HepG2 (cell line): ENCODE measurements at regions not wholly inside any gene's neighbourhood (a gene's known extent, or its start where the extent isn't known, plus 50 kb on each side); places are given as distances from the start of the nearest gene placed in this dataset.

ENCODE experiments used
- HMG20B ChIP-seq: conservative IDR thresholded peaks from 2 replicates; pipeline ENCODE4 v1.6.1; 2016; ENCODE audit warnings: missing genetic modification reagents, missing compliant biosample characterization
- MEIS1 ChIP-seq: sonication (generic); formaldehyde crosslinking; IDR thresholded peaks from 2 replicates; pipeline ENCODE4 v1.9.0; 2021; ENCODE audit warnings: mild to moderate bottlenecking, missing genetic modification reagents, moderate library complexity, borderline replicate concordance
- SUZ12 ChIP-seq: fragments of 150-350 bp; IDR thresholded peaks from 2 replicates; pipeline ENCODE4 v1.6.1; 2014; ENCODE audit warnings: low read depth, low read length
- ZFX ChIP-seq: sonication (generic); formaldehyde crosslinking; IDR thresholded peaks from 2 replicates; pipeline ENCODE4 v1.4.0; 2020; ENCODE audit warnings: mild to moderate bottlenecking, low read depth, missing genetic modification reagents, moderate library complexity
- TF ChIP-seq, protein P1 (sequence below): sonication (generic); formaldehyde crosslinking; IDR thresholded peaks from 2 replicates; pipeline ENCODE4 v1.5.0; 2020; ENCODE audit warnings: mild to moderate bottlenecking, missing genetic modification reagents, moderate library complexity
- TF ChIP-seq, protein P2 (sequence below): sonication (generic); formaldehyde crosslinking; IDR thresholded peaks from 2 replicates; pipeline ENCODE4 v1.4.0; 2020; ENCODE audit warnings: missing genetic modification reagents

DNA sequence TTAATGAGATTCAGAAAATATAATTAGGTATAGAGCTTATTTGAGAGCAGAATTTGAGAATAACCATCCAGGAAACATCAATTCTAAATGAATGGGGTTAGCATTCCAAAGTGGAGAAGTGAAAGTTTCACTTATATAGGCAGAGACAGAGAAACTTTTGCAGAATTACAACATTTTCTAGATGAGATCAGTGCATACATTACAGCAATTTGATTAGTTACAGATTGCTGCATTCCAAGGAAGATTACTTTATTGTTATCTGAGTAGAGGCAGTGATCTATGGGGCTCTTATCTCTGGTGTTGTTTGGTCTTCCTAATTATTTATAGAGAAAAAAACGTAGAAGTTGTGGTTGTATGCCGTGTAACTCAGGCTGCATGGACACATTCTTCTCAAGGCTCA lies 373.8 kb upstream of the SYT4 start:
- TF ChIP-seq, protein P1, sequence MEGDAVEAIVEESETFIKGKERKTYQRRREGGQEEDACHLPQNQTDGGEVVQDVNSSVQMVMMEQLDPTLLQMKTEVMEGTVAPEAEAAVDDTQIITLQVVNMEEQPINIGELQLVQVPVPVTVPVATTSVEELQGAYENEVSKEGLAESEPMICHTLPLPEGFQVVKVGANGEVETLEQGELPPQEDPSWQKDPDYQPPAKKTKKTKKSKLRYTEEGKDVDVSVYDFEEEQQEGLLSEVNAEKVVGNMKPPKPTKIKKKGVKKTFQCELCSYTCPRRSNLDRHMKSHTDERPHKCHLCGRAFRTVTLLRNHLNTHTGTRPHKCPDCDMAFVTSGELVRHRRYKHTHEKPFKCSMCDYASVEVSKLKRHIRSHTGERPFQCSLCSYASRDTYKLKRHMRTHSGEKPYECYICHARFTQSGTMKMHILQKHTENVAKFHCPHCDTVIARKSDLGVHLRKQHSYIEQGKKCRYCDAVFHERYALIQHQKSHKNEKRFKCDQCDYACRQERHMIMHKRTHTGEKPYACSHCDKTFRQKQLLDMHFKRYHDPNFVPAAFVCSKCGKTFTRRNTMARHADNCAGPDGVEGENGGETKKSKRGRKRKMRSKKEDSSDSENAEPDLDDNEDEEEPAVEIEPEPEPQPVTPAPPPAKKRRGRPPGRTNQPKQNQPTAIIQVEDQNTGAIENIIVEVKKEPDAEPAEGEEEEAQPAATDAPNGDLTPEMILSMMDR (CRISPR knock-in tag) = no peak
- TF ChIP-seq HMG20B (CRISPR knock-in tag) (no peak), MEIS1 (no peak), SUZ12 (no peak), ZFX (CRISPR knock-in tag) (no peak)
- TF ChIP-seq, protein P2, sequence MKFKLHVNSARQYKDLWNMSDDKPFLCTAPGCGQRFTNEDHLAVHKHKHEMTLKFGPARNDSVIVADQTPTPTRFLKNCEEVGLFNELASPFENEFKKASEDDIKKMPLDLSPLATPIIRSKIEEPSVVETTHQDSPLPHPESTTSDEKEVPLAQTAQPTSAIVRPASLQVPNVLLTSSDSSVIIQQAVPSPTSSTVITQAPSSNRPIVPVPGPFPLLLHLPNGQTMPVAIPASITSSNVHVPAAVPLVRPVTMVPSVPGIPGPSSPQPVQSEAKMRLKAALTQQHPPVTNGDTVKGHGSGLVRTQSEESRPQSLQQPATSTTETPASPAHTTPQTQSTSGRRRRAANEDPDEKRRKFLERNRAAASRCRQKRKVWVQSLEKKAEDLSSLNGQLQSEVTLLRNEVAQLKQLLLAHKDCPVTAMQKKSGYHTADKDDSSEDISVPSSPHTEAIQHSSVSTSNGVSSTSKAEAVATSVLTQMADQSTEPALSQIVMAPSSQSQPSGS = no peak
